ENCODE measurements at regions not wholly inside any gene's neighbourhood (a gene's known extent, or its start where the extent isn't known, plus 50 kb on each side); places are given as distances from the start of the nearest gene placed in this dataset.

DNA sequence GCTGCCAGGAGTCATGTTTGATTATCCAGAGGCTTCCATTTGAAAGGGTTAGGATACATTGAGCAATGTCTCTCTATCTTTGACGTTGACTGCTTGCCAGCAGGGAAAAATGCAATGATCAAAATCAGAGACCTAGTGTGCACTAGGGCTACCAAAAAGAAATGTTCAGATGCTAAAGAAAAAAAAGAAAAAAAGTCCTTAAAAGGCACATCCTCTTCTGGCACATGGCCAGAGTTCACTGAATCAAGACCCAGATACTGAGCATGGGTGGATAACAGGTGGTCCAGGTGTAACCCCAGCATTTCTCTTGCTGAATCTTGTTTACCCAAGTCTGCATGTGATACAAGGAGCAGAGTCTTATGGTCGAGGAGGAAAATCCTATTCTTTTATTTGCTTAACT lies 899.3 kb downstream of the SORCS3 start:
- TF ChIP-seq, protein P1, sequence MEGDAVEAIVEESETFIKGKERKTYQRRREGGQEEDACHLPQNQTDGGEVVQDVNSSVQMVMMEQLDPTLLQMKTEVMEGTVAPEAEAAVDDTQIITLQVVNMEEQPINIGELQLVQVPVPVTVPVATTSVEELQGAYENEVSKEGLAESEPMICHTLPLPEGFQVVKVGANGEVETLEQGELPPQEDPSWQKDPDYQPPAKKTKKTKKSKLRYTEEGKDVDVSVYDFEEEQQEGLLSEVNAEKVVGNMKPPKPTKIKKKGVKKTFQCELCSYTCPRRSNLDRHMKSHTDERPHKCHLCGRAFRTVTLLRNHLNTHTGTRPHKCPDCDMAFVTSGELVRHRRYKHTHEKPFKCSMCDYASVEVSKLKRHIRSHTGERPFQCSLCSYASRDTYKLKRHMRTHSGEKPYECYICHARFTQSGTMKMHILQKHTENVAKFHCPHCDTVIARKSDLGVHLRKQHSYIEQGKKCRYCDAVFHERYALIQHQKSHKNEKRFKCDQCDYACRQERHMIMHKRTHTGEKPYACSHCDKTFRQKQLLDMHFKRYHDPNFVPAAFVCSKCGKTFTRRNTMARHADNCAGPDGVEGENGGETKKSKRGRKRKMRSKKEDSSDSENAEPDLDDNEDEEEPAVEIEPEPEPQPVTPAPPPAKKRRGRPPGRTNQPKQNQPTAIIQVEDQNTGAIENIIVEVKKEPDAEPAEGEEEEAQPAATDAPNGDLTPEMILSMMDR (IDR thresholded peaks at IDR 0.05; ENCODE audit: extremely low read depth, low read depth, low read length) = no peak
- no peaks in the 10 kb centered on the region for H3K27me3 ChIP-seq (ENCODE audit: insufficient read depth, low read length)
- H4K20me1 ChIP-seq (ENCODE audit: insufficient read depth, low read length) = no peaks in the 10 kb centered on the region
- H3K36me3 ChIP-seq (ENCODE audit: insufficient read depth, low read length) = no peaks in the 10 kb centered on the region
- no peaks in the 10 kb centered on the region for H3K79me2 ChIP-seq (ENCODE audit: insufficient read depth, low read length)
- DNase-seq (ENCODE audit: insufficient read length, low spot score, missing footprints) = no peak
- peaks cover 2% of the 10 kb centered on the region for H3K9me3 ChIP-seq (ENCODE audit: low read depth, low read length)
- no peak overlapping the region for H3K4me2 ChIP-seq (ENCODE audit: insufficient read depth, low read length)
- no peaks in the 10 kb centered on the region for H3K4me1 ChIP-seq (ENCODE audit: insufficient read depth, low read length)
- no peak overlapping the region for H3K4me3 ChIP-seq (ENCODE audit: insufficient read depth, low read length)
- no peak overlapping the region for H2AFZ ChIP-seq (ENCODE audit: low read length)
- H3K27ac ChIP-seq (ENCODE audit: low read depth, low read length) = no peak overlapping the region

DNA sequence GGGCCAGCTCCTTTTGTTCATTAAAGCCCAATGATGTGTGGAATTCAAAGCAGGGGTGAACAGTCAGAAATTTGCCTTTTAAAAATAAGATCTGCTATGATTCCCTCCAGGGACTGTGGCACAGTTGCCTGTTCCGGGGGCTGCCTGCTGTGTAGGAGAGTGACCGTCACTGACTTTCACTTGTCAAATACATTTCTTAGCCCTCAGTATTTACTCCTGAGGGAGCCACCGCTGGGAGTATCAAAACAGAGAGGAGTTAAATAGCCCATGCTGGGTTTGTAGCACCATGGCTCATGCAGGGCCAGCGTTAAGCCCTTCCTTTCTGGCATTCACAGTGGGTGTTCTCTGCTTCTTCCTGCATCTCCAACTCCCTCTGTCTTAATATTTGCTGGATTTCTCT lies 897.8 kb downstream of the SORCS3 start:
- Histone ChIP-seq H3K36me3 (ENCODE audit: insufficient read depth, low read length) (no peaks in the 10 kb centered on the region), H3K27me3 (ENCODE audit: insufficient read depth, low read length) (no peaks in the 10 kb centered on the region), H2AFZ (ENCODE audit: low read length) (no peak overlapping the region), H4K20me1 (ENCODE audit: insufficient read depth, low read length) (no peaks in the 10 kb centered on the region), H3K4me1 (ENCODE audit: insufficient read depth, low read length) (no peaks in the 10 kb centered on the region), H3K4me3 (ENCODE audit: insufficient read depth, low read length) (no peak overlapping the region), H3K9me3 (ENCODE audit: low read depth, low read length) (no peaks in the 10 kb centered on the region), H3K27ac (ENCODE audit: low read depth, low read length) (no peak overlapping the region), H3K79me2 (ENCODE audit: insufficient read depth, low read length) (no peaks in the 10 kb centered on the region), H3K4me2 (ENCODE audit: insufficient read depth, low read length) (no peak overlapping the region)
- TF ChIP-seq, protein P1 (IDR thresholded peaks at IDR 0.05; ENCODE audit: extremely low read depth, low read depth, low read length) = no peak
- no peak for DNase-seq (ENCODE audit: insufficient read length, low spot score, missing footprints)

DNA sequence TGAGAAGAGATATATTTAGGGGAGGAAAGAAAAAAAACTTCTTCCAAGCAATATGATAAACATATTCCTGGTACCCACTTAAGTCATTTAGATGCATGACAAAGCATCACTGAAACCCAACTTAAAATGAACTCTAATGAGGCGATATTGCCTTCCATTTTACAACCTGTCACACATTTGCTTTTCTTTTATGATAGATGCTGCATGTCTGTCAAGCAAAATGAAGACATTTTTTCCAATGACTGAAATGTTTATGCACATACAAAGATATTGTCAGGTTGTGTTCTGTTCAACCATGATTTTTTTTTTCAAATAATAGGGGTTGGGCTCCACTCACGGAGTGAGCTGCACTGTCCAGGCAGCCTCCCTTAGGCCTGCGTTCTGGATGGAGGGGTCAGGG lies 894.4 kb downstream of the SORCS3 start:
- Histone ChIP-seq H4K20me1 (ENCODE audit: insufficient read depth, low read length) (no peaks in the 10 kb centered on the region), H3K27ac (ENCODE audit: low read depth, low read length) (no peak overlapping the region), H3K4me2 (ENCODE audit: insufficient read depth, low read length) (no peak overlapping the region), H2AFZ (ENCODE audit: low read length) (no peak overlapping the region), H3K36me3 (ENCODE audit: insufficient read depth, low read length) (no peaks in the 10 kb centered on the region), H3K9me3 (ENCODE audit: low read depth, low read length) (peaks cover 4% of the 10 kb centered on the region), H3K4me3 (ENCODE audit: insufficient read depth, low read length) (no peak overlapping the region), H3K4me1 (ENCODE audit: insufficient read depth, low read length) (no peaks in the 10 kb centered on the region), H3K79me2 (ENCODE audit: insufficient read depth, low read length) (no peaks in the 10 kb centered on the region), H3K27me3 (ENCODE audit: insufficient read depth, low read length) (no peaks in the 10 kb centered on the region)
- TF ChIP-seq, protein P1 (IDR thresholded peaks at IDR 0.05; ENCODE audit: extremely low read depth, low read depth, low read length) = no peak
- no peak for DNase-seq (ENCODE audit: insufficient read length, low spot score, missing footprints)

DNA sequence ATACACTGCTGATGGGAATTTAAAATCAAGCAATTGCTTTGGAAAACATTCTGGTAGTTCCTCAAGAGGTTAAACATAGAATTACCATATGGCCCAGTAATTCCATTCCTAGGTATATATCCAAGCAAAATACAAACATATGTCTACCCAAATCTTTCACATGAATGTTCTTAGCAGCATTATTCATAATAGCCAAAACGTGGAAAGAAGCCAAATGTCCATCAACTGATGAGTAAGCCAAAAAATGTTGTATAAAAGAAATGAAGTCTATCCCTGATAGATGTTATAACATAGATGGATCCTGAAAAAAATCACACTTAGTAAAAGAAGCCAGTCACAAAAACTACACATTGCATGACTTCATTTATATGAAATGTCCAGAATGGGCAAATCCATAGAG lies 893.0 kb downstream of the SORCS3 start:
- no peak for DNase-seq (ENCODE audit: insufficient read length, low spot score, missing footprints)
- TF ChIP-seq, protein P1 (IDR thresholded peaks at IDR 0.05; ENCODE audit: extremely low read depth, low read depth, low read length) = no peak
- Histone ChIP-seq H3K9me3 (ENCODE audit: low read depth, low read length) (peaks cover 4% of the 10 kb centered on the region), H4K20me1 (ENCODE audit: insufficient read depth, low read length) (no peaks in the 10 kb centered on the region), H2AFZ (ENCODE audit: low read length) (no peak overlapping the region), H3K27me3 (ENCODE audit: insufficient read depth, low read length) (no peaks in the 10 kb centered on the region), H3K4me3 (ENCODE audit: insufficient read depth, low read length) (no peak overlapping the region), H3K4me1 (ENCODE audit: insufficient read depth, low read length) (no peaks in the 10 kb centered on the region), H3K79me2 (ENCODE audit: insufficient read depth, low read length) (no peaks in the 10 kb centered on the region), H3K4me2 (ENCODE audit: insufficient read depth, low read length) (no peak overlapping the region), H3K27ac (ENCODE audit: low read depth, low read length) (no peak overlapping the region), H3K36me3 (ENCODE audit: insufficient read depth, low read length) (no peaks in the 10 kb centered on the region)
